AG04450 (cell line): ENCODE measurements at regions not wholly inside any gene's neighbourhood (a gene's known extent, or its start where the extent isn't known, plus 50 kb on each side); places are given as distances from the start of the nearest gene placed in this dataset.
A peak's percentile ranks its signal among the peaks of the same experiment; 100 is the strongest.

Experiments
- CTCF ChIA-PET: fragments of 300-600, 350-600 bp; formaldehyde crosslinking; extraction: SDS; loops from one replicate; lab custom pipeline; 2022; ENCODE audit warnings: antibody characterized with exemption, inconsistent platforms; lab: Charles Lee
- POLR2A ChIA-PET: fragments of 350-600 bp; formaldehyde crosslinking; extraction: SDS; loops from one replicate; lab custom pipeline; 2021; ENCODE audit warnings: antibody characterized with exemption, inconsistent platforms; lab: Yijun Ruan, JAX
- DNase-seq: peaks from one replicate; pipeline ENCODE4 v3.0.0-alpha.2; 2011; ENCODE audit warnings: low read depth, low spot score
- H3K27ac ChIP-seq: one replicate; pipeline ENCODE4 v1.5.1; 2012; ENCODE audit warnings: low read depth, low read length, control low read depth
- H3K27me3 ChIP-seq: one replicate; pipeline ENCODE4 v1.6.0; 2012; ENCODE audit warnings: low read length; ENCODE audit not compliant: control insufficient read depth, insufficient read depth
- H3K4me3 ChIP-seq: 2 replicates; pipeline ENCODE4 v1.5.1; 2011; ENCODE audit warnings: mild to moderate bottlenecking, low read depth, low read length, control low read depth
- H3K9me3 ChIP-seq: 2 replicates; pipeline ENCODE4 v1.5.1; 2012; ENCODE audit warnings: low read length; ENCODE audit not compliant: control insufficient read depth, insufficient read depth
- TF ChIP-seq, protein P1 (sequence below): IDR thresholded peaks from 2 replicates; pipeline ENCODE4 v1.5.1; 2011; ENCODE audit warnings: low read depth, low read length, control low read depth, inconsistent platforms

DNA sequence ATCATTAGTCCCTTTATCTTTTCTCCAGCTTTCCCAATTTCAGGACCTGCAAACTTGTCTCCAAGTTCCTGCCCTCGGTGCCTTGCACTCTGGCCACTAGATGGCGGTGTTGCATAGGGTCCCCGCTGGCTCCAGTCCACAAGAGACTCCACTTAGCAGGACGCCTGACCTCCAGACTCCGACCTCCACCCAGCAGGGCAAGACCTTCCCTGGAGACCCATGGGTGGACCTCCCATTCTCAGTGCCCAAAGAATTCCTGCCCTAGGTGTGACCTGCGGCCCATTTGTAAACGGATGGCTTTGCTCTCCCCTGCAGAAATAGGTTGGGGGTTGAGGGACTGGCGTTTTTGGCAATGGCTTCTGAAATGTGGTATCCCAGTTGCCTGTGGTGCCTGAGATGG lies 82.6 kb downstream of the LSM3 start:
- no peaks in the 10 kb centered on the region for H3K27me3 ChIP-seq
- DNase-seq = peak; percentile 48
- H3K4me3 ChIP-seq = no peak overlapping the region
- CTCF ChIA-PET = interaction anchor here (0.6 to 6.7 kb wide), 53 partner anchors 9 to 391 kb away, joined by 3 to 112 read pairs (median 4); partner anchors contain the start of genes CCDC174, LSM3, SLC6A6 and XPC
- no peak overlapping the region for H3K27ac ChIP-seq
- TF ChIP-seq, protein P1, sequence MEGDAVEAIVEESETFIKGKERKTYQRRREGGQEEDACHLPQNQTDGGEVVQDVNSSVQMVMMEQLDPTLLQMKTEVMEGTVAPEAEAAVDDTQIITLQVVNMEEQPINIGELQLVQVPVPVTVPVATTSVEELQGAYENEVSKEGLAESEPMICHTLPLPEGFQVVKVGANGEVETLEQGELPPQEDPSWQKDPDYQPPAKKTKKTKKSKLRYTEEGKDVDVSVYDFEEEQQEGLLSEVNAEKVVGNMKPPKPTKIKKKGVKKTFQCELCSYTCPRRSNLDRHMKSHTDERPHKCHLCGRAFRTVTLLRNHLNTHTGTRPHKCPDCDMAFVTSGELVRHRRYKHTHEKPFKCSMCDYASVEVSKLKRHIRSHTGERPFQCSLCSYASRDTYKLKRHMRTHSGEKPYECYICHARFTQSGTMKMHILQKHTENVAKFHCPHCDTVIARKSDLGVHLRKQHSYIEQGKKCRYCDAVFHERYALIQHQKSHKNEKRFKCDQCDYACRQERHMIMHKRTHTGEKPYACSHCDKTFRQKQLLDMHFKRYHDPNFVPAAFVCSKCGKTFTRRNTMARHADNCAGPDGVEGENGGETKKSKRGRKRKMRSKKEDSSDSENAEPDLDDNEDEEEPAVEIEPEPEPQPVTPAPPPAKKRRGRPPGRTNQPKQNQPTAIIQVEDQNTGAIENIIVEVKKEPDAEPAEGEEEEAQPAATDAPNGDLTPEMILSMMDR = peak; percentile 99
- POLR2A ChIA-PET = interaction anchor here (0.7 kb wide), 1 partner anchor 27 kb away, joined by 4 read pairs; no protein-coding TSS in a partner anchor
- H3K9me3 ChIP-seq = no peaks in the 10 kb centered on the region; the same call in 1 of the 2 replicates

DNA sequence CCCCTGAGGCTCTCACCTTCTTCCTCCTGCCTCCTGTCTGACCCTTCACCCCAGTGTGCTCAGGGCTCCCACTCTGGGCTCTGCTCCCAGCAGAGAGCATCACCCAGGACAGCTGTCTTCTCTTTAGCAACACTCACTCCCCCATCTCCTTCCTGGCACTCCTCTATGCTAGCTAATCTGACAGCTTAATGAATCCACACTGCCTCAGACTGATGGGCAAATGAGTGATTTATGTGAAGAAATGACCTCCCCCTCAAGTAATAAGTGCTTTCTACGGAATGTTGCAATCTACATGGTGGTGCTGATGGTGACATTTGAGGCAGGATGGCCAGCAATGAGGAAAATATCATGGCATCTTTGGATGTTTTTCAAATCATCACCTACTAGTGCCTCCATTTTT lies 83.6 kb downstream of the LSM3 start:
- no peak for DNase-seq
- TF ChIP-seq, protein P1 = no peak
- POLR2A ChIA-PET = no interaction called here

DNA sequence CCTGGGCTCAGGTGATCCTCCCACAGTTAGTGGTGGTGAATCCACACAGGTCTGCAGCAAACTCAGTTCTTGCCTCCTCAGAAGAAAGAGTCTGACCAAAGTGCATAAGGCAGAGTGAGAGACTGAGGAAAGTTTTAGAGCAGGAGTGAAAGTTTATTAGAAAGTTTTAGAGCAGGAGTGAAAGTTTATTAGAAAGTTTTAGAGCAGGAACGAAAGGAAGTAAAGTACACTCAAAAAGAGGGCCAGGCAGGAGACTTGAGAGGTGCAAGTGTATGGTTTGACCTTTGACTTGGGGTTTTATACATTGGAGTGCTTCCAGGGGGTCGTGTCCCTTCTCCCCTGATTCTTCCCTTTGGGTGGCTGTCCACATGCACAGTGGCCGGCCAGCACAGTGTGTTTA lies 84.2 kb downstream of the LSM3 start:
- no peak overlapping the region for H3K4me3 ChIP-seq
- TF ChIP-seq, protein P1 = no peak

More for the DNA sequence above, 83.6 kb downstream of the LSM3 start:
- Histone ChIP-seq H3K27me3 (no peaks in the 10 kb centered on the region), H3K27ac (no peak overlapping the region), H3K4me3 (no peak overlapping the region), H3K9me3 (no peaks in the 10 kb centered on the region; the same call in 1 of the 2 replicates)
- CTCF ChIA-PET = interaction anchor here (0.7 to 6.7 kb wide), 20 partner anchors 10 to 363 kb away, joined by 3 to 112 read pairs (median 6); no protein-coding TSS in a partner anchor

DNA sequence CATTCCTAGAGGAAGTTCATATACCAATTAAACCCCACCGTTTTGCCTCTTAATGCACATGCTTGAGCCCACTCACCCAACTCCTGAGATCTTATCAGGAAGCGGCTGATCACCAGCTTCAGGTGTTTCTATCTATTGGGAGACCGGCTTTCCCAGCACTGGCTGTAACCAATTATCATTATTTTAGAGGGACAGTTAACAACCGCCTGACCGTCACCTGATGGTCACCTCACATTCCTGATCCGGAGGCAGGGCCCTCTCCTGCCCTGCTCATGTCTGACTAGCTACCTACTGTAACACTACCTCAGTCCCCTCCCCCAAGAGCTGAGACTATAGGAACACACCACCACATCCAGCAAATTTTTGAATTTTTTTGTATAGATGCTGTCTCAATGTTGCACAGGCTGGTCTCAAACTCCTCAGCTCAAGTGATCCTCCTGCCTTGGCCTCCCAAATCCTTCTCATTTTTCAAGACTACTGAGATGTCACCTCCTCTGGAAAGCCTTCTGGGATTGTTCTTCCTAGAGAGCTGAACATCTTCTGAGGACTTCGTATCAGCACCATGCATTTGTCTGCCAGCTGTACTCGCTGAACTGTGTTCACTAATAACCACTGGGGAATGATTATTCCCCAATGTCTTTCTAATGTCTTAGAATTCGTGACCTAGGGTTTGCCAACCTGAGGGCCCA lies 84.8 kb downstream of the LSM3 start:
- Histone ChIP-seq H3K4me3 (no peak overlapping the region), H3K27me3 (peaks cover 3% of the 10 kb centered on the region), H3K9me3 (no peaks in the 10 kb centered on the region; the same call in 1 of the 2 replicates), H3K27ac (no peak overlapping the region)
- ChIA-PET POLR2A (no interaction called here), CTCF (interaction anchor here (1.0 to 1.4 kb wide), 3 partner anchors 40 to 246 kb away, joined by 3 to 14 read pairs (median 10); no protein-coding TSS in a partner anchor)
- TF ChIP-seq, protein P1 = no peak
- DNase-seq = no peak

More for the DNA sequence above, 84.2 kb downstream of the LSM3 start:
- Histone ChIP-seq H3K9me3 (no peaks in the 10 kb centered on the region; the same call in 1 of the 2 replicates), H3K27me3 (peaks cover 2% of the 10 kb centered on the region), H3K27ac (no peak overlapping the region)
- no peak for DNase-seq
- ChIA-PET POLR2A (no interaction called here), CTCF (interaction anchor here (1.0 to 1.4 kb wide), 2 partner anchors 39 to 59 kb away, joined by 3 to 14 read pairs; no protein-coding TSS in a partner anchor)
